Nephron progenitor cell (in vitro differentiated cells): ENCODE measurements at regions not wholly inside any gene's neighbourhood (a gene's known extent, or its start where the extent isn't known, plus 50 kb on each side); places are given as distances from the start of the nearest gene placed in this dataset.

ENCODE experiments used
- DNase-seq: peaks from one replicate; pipeline ENCODE4 v3.0.0; 2021
- H3K27ac Mint-ChIP-seq: 2 replicates; pipeline ENCODE4 v1.8.0; 2021; ENCODE audit warnings: mild to moderate bottlenecking, moderate library complexity, mixed read lengths
- H3K27me3 Mint-ChIP-seq: 2 replicates; pipeline ENCODE4 v1.8.0; 2021; ENCODE audit warnings: mild to moderate bottlenecking, low read depth, mixed read lengths; ENCODE audit not compliant: poor library complexity
- H3K36me3 Mint-ChIP-seq: 2 replicates; pipeline ENCODE4 v1.8.0; 2021; ENCODE audit warnings: low read depth, mixed read lengths
- H3K4me1 Mint-ChIP-seq: 2 replicates; pipeline ENCODE4 v1.8.0; 2021; ENCODE audit warnings: mixed read lengths
- H3K4me3 Mint-ChIP-seq: 2 replicates; pipeline ENCODE4 v1.8.0; 2021; ENCODE audit warnings: mild to moderate bottlenecking, moderate library complexity, mixed read lengths
- H3K9me3 Mint-ChIP-seq: 2 replicates; pipeline ENCODE4 v1.8.0; 2021; ENCODE audit warnings: mild to moderate bottlenecking, moderate library complexity, mixed read lengths
- TF ChIP-seq, protein P1 (sequence below): fragments of 200-600 bp; sonication (generic); IDR thresholded peaks from 2 replicates; pipeline ENCODE4 v1.5.0; 2021; ENCODE audit warnings: antibody characterized with exemption

DNA sequence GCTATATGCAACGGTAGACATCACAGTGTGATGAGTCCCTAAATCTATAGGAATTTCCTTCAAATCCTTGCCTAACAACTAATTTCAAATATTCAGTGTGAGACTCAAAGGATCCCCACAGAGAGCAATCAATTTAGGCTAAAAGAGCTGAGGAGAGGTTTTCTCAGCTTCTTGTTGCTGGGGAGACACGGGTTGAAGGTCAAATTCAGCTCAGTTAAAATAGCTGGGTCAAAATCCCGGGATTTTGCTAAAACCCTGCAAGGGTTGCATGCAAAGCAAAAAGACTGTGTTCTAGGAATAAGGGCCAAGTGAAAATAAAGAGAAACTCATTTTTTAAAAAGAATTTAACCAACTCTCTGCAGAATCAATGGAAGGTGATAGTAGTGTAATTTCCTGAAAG, 1073.4 kb downstream of the NLGN4X start:
- peak; percentile 2 for DNase-seq
- TF ChIP-seq, protein P1, sequence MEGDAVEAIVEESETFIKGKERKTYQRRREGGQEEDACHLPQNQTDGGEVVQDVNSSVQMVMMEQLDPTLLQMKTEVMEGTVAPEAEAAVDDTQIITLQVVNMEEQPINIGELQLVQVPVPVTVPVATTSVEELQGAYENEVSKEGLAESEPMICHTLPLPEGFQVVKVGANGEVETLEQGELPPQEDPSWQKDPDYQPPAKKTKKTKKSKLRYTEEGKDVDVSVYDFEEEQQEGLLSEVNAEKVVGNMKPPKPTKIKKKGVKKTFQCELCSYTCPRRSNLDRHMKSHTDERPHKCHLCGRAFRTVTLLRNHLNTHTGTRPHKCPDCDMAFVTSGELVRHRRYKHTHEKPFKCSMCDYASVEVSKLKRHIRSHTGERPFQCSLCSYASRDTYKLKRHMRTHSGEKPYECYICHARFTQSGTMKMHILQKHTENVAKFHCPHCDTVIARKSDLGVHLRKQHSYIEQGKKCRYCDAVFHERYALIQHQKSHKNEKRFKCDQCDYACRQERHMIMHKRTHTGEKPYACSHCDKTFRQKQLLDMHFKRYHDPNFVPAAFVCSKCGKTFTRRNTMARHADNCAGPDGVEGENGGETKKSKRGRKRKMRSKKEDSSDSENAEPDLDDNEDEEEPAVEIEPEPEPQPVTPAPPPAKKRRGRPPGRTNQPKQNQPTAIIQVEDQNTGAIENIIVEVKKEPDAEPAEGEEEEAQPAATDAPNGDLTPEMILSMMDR = no peak
- Mint-ChIP-seq H3K27ac (peak overlapping the region; percentile 86), H3K36me3 (no peaks in the 10 kb centered on the region), H3K4me3 (peak overlapping the region; percentile 41), H3K9me3 (peaks cover 8% of the 10 kb centered on the region), H3K27me3 (no peaks in the 10 kb centered on the region), H3K4me1 (peaks cover 27% of the 10 kb centered on the region)

DNA sequence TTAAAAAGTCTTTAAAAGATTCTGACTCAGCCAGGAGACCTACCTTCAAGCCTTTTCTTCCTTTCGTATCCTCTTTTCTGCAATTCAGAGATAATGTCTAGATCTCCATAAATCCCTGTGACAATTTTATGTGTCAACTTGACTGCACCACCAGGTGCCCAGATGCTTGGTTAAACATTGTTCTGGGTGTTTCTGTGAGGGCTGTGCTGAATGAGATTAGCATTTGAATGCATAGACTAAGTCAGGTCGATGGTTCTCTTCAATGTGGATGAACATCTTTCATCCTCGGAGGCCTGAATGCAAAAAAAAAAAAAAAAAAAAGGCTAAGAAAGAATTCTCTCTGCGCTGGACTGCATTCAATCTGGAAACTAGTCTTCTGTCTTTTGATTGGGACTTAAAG, 1082.7 kb downstream of the NLGN4X start:
- TF ChIP-seq, protein P1 = no peak
- H3K4me1 Mint-ChIP-seq = peaks cover 5% of the 10 kb centered on the region
- no peak overlapping the region for H3K27ac Mint-ChIP-seq
- peaks cover 9% of the 10 kb centered on the region for H3K9me3 Mint-ChIP-seq
- peaks cover 2% of the 10 kb centered on the region for H3K27me3 Mint-ChIP-seq
- no peak overlapping the region for H3K4me3 Mint-ChIP-seq
- DNase-seq = no peak
- no peaks in the 10 kb centered on the region for H3K36me3 Mint-ChIP-seq

DNA sequence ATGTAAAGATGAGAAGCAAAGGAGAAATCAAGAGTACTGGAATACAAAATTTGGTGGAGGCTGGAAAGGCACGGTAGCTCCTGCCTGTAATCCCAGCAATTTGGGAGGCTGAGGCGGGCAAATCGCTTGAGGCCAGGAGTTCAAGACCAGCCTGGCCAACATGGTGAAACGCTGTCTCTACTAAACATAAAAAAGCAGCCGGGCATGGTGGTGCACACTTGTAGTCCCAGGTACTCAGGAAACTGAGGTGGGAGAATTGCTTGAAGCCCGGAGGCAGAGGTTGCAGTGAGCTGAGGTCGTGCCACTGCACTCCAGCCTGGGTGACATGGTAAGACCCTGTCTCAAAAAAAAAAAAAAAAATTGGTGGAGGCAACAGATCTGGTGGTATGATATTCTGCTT, 1086.0 kb downstream of the NLGN4X start:
- no peak for DNase-seq
- peaks cover 5% of the 10 kb centered on the region for H3K4me1 Mint-ChIP-seq
- H3K36me3 Mint-ChIP-seq = no peaks in the 10 kb centered on the region
- no peaks in the 10 kb centered on the region for H3K9me3 Mint-ChIP-seq
- TF ChIP-seq, protein P1 = no peak
- no peaks in the 10 kb centered on the region for H3K27me3 Mint-ChIP-seq
- no peak overlapping the region for H3K4me3 Mint-ChIP-seq
- no peak overlapping the region for H3K27ac Mint-ChIP-seq

DNA sequence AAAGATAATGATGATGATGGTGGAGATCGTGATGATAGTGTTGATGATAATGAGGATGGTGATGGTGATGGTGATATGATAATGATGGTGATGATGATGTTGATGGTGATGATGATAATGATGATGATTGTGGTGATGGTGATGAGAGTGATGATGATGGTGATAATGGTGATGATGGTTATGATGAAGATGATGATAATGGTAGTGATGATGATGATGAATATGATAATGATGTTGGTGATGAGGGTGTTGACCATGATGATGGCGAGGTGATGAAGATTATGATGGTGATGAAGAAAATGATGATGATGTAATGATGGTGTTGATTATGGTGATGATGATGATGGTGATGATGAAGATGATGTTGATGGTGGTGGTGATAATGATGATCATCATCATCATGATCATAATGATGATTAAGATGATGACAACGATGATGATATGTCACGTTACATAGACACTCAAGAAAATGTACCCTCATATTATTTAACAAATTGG, 1106.4 kb downstream of the NLGN4X start:
- H3K27ac Mint-ChIP-seq = no peak overlapping the region

DNA sequence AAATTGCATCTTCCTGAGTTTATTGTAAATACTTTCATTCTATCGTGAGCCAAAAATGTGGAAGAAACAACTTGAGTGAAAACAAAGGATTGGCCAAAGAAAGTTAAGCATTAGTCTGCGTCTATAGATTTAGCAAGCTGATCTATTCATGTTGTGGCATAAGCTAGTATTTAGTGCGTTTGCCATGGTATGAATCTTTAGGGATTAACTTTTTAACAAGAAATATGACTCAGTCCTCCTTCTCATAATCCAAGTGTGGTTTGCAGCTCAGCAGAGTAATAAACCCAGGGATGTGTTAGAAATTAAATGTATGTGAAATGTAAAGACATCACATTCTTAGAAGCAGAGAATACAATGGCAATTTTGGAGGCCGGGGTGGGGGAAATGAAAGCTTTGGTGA, 1110.9 kb downstream of the NLGN4X start:
- TF ChIP-seq, protein P1 = no peak
- H3K4me1 Mint-ChIP-seq = no peaks in the 10 kb centered on the region
- H3K36me3 Mint-ChIP-seq = no peaks in the 10 kb centered on the region
- DNase-seq = no peak
- H3K9me3 Mint-ChIP-seq = no peaks in the 10 kb centered on the region
- H3K27ac Mint-ChIP-seq = no peak overlapping the region
- H3K4me3 Mint-ChIP-seq = no peak overlapping the region
- no peaks in the 10 kb centered on the region for H3K27me3 Mint-ChIP-seq

More for the DNA sequence above, 1106.4 kb downstream of the NLGN4X start:
- TF ChIP-seq, protein P1 = no peak
- H3K9me3 Mint-ChIP-seq = no peaks in the 10 kb centered on the region
- H3K36me3 Mint-ChIP-seq = no peaks in the 10 kb centered on the region
- H3K4me1 Mint-ChIP-seq = no peaks in the 10 kb centered on the region
- H3K4me3 Mint-ChIP-seq = no peak overlapping the region
- no peak for DNase-seq
- H3K27me3 Mint-ChIP-seq = no peaks in the 10 kb centered on the region

DNA sequence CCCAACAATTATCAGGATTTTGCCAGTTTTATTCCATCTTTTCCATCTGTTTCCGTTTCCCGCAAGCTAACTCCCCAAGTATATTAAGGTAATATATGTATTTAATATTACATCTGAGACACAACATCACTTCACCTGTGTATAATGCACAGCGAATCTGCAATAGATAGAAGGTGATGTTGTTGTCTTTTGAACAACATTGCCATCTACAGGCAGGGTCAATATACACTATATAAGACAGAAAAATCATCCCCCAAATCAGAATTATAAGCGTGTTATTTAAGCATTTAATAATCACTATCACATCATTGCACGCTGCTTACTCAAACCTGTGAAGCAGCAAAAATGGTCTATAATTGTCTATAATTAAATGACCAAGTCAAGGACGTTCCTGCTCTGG, 1115.5 kb downstream of the NLGN4X start:
- Mint-ChIP-seq H3K27ac (no peak overlapping the region), H3K4me1 (no peaks in the 10 kb centered on the region), H3K4me3 (no peak overlapping the region), H3K9me3 (no peaks in the 10 kb centered on the region), H3K36me3 (no peaks in the 10 kb centered on the region), H3K27me3 (no peaks in the 10 kb centered on the region)
- TF ChIP-seq, protein P1 = peak; percentile 28
- DNase-seq = no peak
